ENCODE measurements at regions not wholly inside any gene's neighbourhood (a gene's known extent, or its start where the extent isn't known, plus 50 kb on each side); places are given as distances from the start of the nearest gene placed in this dataset.

- DNase-seq, result no peak
Observed at GRCh38 chr10:128921389-128922022, 545.5 kb upstream of the MGMT start.

GRCh38 chr10:128922172-128922571 is 544.9 kb upstream of the MGMT start:
- DNase-seq, result no peak

GRCh38 chr10:128922619-128923196 is 544.3 kb upstream of the MGMT start:
- no peak for DNase-seq

- no peak for DNase-seq
Observed at GRCh38 chr10:128924918-128925317, 542.1 kb upstream of the MGMT start.

GRCh38 chr10:128926711-128927110 is 540.3 kb upstream of the MGMT start:
- no peak for DNase-seq

- no peak for DNase-seq
Observed at GRCh38 chr10:128927497-128928161, 539.4 kb upstream of the MGMT start.

GRCh38 chr10:128928231-128928836 is 538.7 kb upstream of the MGMT start:
- no peak for DNase-seq

- no peak for DNase-seq
Observed at GRCh38 chr10:128929131-128929530, 537.9 kb upstream of the MGMT start.

- no peak for DNase-seq
Observed at GRCh38 chr10:128929767-128930166, 537.3 kb upstream of the MGMT start.

GRCh38 chr10:128930515-128930914 is 536.5 kb upstream of the MGMT start:
- DNase-seq, result no peak

GRCh38 chr10:128932071-128932820 is 534.8 kb upstream of the MGMT start:
- no peak for DNase-seq

- no peak for DNase-seq
Observed at GRCh38 chr10:128934492-128934891, 532.5 kb upstream of the MGMT start.

- DNase-seq, result no peak
Observed at GRCh38 chr10:128936392-128936791, 530.6 kb upstream of the MGMT start.

- no peak for DNase-seq
Observed at GRCh38 chr10:128938558-128938957, 528.5 kb upstream of the MGMT start.

GRCh38 chr10:128940081-128940480 is 527.0 kb upstream of the MGMT start:
- DNase-seq, result no peak

- no peak for DNase-seq
Observed at GRCh38 chr10:128943111-128943510, 523.9 kb upstream of the MGMT start.

GRCh38 chr10:128945398-128945797 is 521.6 kb upstream of the MGMT start:
- DNase-seq, result no peak

- DNase-seq, result no peak
Observed at GRCh38 chr10:128950159-128950915, 516.7 kb upstream of the MGMT start.

GRCh38 chr10:128950916-128951275 is 516.1 kb upstream of the MGMT start:
- no peak for DNase-seq

GRCh38 chr10:128952856-128953255 is 514.2 kb upstream of the MGMT start:
- no peak for DNase-seq

- no peak for DNase-seq
Observed at GRCh38 chr10:128956149-128956548, 510.9 kb upstream of the MGMT start.

GRCh38 chr10:128957221-128957620 is 509.8 kb upstream of the MGMT start:
- DNase-seq, result no peak

All from stimulated activated CD4-positive, alpha-beta T cell treated with anti-CD3 and anti-CD28 coated beads, Interleukin-4, amount 100 ng/mL, for 1 hour (primary cell).